GM10266 (cell line): ENCODE measurements at regions not wholly inside any gene's neighbourhood (a gene's known extent, or its start where the extent isn't known, plus 50 kb on each side); places are given as distances from the start of the nearest gene placed in this dataset.

Experiments used
- DNase-seq: peaks from one replicate; pipeline ENCODE4 v3.0.0; 2012; ENCODE audit errors: extremely low spot score
- TF ChIP-seq, protein P1 (sequence below): IDR thresholded peaks from 2 replicates; pipeline ENCODE4 v1.5.1; 2012; ENCODE audit warnings: mild to moderate bottlenecking, low read depth; ENCODE audit not compliant: control insufficient read depth, insufficient read depth; ENCODE audit errors: missing control alignments

DNA sequence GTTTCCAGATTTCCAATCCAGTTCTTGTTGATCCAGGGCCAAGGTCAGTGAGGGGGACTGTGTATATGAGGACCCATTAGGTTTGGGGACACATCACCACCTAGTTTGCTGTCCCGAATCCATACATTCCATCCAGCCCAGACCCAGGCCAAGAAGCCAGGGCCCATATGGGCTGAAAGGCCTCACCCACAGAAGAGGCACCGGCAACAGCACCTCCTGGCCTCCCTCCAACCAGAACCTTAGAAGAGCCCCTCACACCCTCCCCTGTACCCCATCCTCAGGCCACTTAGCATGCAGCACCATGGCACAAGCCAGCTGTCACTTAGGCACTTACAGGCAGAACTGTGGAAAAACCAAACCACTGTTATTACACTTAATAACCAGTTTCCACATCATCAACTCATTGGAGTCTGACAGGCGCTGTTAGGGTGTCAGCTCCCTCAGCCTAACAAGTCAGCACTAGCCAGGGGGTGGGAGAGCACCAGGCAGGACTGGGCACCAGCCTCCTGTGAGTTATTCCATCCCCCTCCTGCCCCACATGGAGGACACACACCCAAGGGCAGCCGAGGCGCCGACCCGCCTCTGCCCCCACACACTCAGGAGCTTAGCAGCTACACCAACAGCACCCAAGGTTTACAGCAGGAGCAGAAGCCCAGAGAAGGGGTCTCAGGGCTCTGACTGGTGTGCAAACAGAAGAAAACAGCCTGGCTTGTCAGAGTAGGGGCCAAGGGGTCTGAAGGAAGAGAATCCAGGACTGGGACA, 132.0 kb downstream of the BUD13 start:
- DNase-seq: no peak
- TF ChIP-seq, protein P1, sequence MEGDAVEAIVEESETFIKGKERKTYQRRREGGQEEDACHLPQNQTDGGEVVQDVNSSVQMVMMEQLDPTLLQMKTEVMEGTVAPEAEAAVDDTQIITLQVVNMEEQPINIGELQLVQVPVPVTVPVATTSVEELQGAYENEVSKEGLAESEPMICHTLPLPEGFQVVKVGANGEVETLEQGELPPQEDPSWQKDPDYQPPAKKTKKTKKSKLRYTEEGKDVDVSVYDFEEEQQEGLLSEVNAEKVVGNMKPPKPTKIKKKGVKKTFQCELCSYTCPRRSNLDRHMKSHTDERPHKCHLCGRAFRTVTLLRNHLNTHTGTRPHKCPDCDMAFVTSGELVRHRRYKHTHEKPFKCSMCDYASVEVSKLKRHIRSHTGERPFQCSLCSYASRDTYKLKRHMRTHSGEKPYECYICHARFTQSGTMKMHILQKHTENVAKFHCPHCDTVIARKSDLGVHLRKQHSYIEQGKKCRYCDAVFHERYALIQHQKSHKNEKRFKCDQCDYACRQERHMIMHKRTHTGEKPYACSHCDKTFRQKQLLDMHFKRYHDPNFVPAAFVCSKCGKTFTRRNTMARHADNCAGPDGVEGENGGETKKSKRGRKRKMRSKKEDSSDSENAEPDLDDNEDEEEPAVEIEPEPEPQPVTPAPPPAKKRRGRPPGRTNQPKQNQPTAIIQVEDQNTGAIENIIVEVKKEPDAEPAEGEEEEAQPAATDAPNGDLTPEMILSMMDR: no peak

DNA sequence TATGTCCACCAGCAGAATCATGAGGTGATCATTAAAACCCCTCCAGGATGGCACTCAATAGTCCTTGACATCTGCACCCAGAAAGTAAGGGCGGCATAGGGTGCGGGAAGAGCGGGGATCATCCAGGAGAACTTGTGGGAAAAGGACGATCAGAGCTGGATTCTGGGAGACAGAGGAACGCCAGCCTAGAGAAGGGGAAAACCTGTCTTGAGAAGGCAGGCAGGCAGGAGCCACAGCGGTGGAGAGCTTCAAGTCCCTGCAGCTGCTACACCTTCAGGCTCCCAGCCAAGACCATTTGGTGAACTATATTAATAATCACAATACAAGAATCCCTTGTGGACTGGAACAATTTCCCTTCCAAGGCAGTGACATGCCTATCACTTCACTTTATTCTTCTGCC, 134.3 kb downstream of the BUD13 start:
- TF ChIP-seq, protein P1: no peak
- DNase-seq: no peak

DNA sequence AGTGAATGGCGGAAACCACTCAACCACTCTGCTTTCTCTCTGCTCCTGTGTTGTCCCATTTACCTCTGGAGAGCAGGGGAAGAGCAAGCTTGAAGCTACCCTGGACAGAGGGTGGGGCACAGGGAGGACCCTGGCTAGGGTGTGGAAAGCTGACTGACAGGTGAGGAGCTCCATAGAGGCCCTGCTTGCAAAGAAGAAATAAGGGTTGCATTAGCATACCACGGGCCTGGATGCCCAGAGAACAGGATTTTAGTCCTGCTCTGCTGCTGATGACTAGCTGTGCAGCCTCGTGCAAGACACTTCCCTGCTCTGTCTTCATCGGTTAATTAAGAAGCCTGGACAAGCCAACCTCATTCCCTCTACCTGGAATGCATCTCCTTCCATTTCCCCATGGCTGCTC, 135.0 kb downstream of the BUD13 start:
- TF ChIP-seq, protein P1: no peak
- no peak for DNase-seq

DNA sequence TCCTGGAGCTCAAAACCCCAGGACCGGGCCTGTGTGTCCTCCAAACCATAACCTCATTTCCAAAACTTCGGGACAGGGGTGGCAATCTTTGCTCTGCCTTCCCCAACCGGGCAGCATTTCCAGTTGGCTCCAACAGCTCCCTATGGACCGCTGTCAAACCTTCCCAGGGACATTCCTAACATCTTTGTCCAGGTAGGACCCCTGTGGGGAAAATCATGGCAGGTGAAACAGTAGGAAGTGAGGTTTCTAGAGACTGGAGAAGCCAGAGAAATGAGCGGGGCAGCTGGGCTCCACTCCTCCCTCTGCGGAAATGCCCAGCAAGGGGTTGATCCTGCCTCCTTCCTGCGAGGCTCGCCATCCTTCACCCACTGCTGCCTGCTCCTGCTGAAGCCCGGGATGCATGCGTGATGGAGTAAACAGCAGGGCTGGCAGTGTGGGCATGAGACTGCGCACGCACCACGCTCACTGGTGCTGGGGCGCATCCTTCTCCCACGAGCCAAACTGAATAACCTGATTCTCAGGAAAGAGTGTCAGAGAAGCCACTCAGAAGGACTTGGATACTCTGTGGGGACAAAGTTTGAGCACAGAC, 136.4 kb downstream of the BUD13 start:
- TF ChIP-seq, protein P1: no peak
- DNase-seq: no peak

DNA sequence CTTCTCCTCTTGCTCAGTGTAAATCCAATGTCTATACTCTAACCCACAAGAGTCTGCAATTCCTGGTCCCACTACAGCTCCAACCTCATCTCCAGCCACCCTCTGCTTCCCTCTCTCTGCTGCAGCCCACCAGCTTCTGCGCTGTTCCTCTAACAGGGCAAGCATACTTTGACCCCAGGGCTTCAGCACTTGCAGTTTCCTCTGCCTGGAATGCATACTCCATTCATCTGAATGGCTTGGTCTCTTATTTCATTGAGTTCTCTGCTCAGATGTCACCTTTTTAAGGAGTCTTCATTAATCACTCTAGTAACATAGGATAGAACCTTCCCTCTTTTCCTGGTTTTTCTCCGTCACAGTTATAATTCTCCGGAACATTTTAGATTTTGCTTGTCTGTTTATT, 141.6 kb downstream of the BUD13 start:
- TF ChIP-seq, protein P1: no peak

DNA sequence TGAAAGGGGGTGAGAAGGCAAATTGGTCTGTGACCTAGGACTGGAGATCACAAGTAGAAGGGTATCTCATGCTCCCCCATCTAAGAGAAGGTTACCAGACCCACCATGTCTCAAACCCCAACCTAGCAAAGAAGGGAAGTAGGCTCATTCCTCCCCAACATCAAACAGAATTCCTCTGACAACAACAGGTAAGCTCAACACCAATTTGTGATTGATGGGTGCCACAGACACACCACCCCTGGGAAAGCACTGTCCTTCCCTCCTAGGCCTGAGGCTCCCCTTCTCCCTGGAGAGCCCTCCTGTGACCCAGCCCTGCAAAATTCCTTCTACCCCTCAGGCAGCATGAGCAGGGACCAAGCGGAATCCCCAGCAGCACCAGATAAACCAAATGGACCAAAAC, 154.3 kb downstream of the BUD13 start:
- no peak for DNase-seq
- TF ChIP-seq, protein P1: no peak

More for the DNA sequence above, 141.6 kb downstream of the BUD13 start:
- no peak for DNase-seq

DNA sequence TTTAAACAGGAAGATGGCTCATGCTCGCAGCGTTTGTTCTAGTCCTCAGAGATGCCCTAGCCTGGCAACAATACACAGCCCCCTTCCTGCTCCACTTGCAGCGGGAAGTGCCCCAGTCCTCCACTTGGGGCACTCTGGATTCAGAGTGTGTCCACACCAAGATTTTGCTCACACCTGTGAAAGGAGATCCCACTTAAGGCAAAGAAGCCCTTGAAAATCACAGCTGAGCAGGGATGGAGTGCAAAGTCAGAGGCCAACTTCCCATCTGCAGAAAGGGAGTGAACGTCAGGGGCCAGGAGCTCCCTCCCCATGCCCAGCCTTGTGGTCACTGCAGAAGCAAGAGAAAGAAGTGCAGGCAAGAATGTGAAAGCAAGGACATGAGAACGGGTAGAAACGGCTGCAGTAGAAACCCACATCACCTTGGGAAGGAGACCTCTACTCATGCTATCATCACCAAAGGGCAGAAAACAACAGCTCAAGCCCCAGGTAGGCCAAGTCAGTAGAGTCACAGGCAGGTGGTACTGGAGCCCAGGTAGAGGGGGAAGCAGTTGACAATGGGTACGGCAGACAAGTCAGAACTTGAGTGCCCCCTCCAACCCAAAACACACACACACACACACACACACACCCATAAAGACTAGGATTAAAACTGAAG, 157.4 kb downstream of the BUD13 start:
- no peak for DNase-seq
- TF ChIP-seq, protein P1: no peak
